ENCODE measurements at regions not wholly inside any gene's neighbourhood (a gene's known extent, or its start where the extent isn't known, plus 50 kb on each side); places are given as distances from the start of the nearest gene placed in this dataset.
A peak's percentile ranks its signal among the peaks of the same experiment; 100 is the strongest.

GRCh38 chr2:239509373-239510143 is 108.7 kb upstream of the HDAC4 start:
- 61 to 64% methylated on average over 16 to 19 of the region's 19 CpGs for WGBS, 2 donors
- intact Hi-C loops (cut with DNase I): no loop called here
- H3K9me3 ChIP-seq: no peaks in the 10 kb centered on the region
- ATAC-seq (no peak), DNase-seq (no peak)
- H3K4me3 ChIP-seq: no peak overlapping the region
- H3K27me3 ChIP-seq: no peaks in the 10 kb centered on the region
- no peak overlapping the region for H3K27ac ChIP-seq
- TF ChIP-seq POLR2A (IDR thresholded peaks at IDR 0.05) (no peak), CTCF (IDR thresholded peaks at IDR 0.05) (peak in 1 of 7 experiments; percentile 4)
- no peaks in the 10 kb centered on the region for H3K4me1 ChIP-seq
- no peaks in the 10 kb centered on the region for H3K36me3 ChIP-seq (replicated peaks in 1 of 2; ENCODE audit: insufficient read depth in 1 of 2, low read depth in 2 of 2)

GRCh38 chr2:239508261-239508660 is 107.4 kb upstream of the HDAC4 start:
- Histone ChIP-seq H3K36me3 (replicated peaks in 1 of 2; ENCODE audit: insufficient read depth in 1 of 2, low read depth in 2 of 2) (no peaks in the 10 kb centered on the region), H3K4me3 (no peak overlapping the region), H3K4me1 (no peaks in the 10 kb centered on the region), H3K27me3 (no peaks in the 10 kb centered on the region), H3K9me3 (no peaks in the 10 kb centered on the region), H3K27ac (no peak overlapping the region)
- ATAC-seq (no peak), DNase-seq (no peak)
- WGBS, 2 donors: 56 to 74% methylated on average over 6 of the region's 6 CpGs
- intact Hi-C loops (cut with DNase I): no loop called here
- TF ChIP-seq CTCF (IDR thresholded peaks at IDR 0.05) (no peak), POLR2A (IDR thresholded peaks at IDR 0.05) (no peak)

DNA sequence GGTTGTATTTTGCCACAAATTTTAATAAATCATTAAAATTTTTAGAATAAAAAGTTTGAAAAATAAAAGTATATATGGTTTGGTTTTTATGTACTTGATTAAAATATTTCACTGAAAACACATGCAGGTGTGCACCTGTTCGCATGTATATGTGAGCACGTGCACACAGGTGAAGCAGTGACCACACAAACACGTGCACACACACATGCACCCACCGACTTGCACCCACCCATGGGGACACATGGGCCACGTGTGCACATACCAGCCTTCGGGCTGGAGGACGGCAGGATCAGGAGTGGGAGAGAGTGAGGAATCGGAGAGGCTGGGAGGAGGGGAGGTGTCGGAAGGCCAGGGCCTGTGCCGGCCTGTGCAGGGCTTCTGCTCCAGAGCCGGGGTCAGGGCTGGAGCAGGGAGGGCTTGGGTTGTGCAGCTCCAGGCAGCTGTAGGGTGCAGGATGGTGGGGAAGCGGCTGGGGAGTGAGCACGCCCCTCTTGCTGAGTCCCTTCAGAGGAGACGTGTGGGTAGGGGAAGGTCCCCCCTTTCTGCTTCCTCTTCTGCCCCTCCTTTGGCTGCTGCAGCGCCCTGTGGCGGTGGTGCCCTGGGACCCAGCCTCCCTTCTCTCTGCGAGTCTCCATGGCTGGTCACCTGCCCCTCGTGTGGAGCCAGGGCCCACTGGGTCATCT is 106.9 kb upstream of the HDAC4 start:
- Histone ChIP-seq H3K27ac (no peak overlapping the region), H3K36me3 (replicated peaks in 1 of 2; ENCODE audit: insufficient read depth in 1 of 2, low read depth in 2 of 2) (no peaks in the 10 kb centered on the region), H3K4me3 (no peak overlapping the region), H3K4me1 (no peaks in the 10 kb centered on the region), H3K9me3 (no peaks in the 10 kb centered on the region), H3K27me3 (no peaks in the 10 kb centered on the region)
- DNase-seq (no peak), ATAC-seq (no peak)
- no peak for TF ChIP-seq CTCF (IDR thresholded peaks at IDR 0.05)
- TF ChIP-seq POLR2A (IDR thresholded peaks at IDR 0.05): no peak
- intact Hi-C loops (cut with DNase I): no loop called here
- WGBS, 2 donors: 50 to 55% methylated on average over 17 to 18 of the region's 18 CpGs

- no peak overlapping the region for H3K27ac ChIP-seq
- no peaks in the 10 kb centered on the region for H3K9me3 ChIP-seq
- no peak for DNase-seq
- 69 to 74% methylated on average over 15 to 19 of the region's 19 CpGs for WGBS, 2 donors
- intact Hi-C loops (cut with DNase I): no loop called here
- no peak for ATAC-seq
- H3K27me3 ChIP-seq: no peaks in the 10 kb centered on the region
- no peaks in the 10 kb centered on the region for H3K4me1 ChIP-seq
- no peaks in the 10 kb centered on the region for H3K36me3 ChIP-seq (replicated peaks in 1 of 2; ENCODE audit: insufficient read depth in 1 of 2, low read depth in 2 of 2)
- no peak overlapping the region for H3K4me3 ChIP-seq
- no peak for TF ChIP-seq POLR2A (IDR thresholded peaks at IDR 0.05)
- no peak for TF ChIP-seq CTCF (IDR thresholded peaks at IDR 0.05)
These were observed 106.1 kb upstream of the HDAC4 start for GRCh38 chr2:239506961-239507360.
